ENCODE measurements at regions not wholly inside any gene's neighbourhood (a gene's known extent, or its start where the extent isn't known, plus 50 kb on each side); places are given as distances from the start of the nearest gene placed in this dataset.

GRCh38 chr6:91879386-91879995 lies 1292.6 kb upstream of the MAP3K7 start:
- peaks cover 0 to 5% of the 10 kb centered on the region in 2 donors for H3K9me3 ChIP-seq (replicated peaks in 1 of 2; ENCODE audit: control insufficient read depth in 1 of 2, insufficient read depth in 1 of 2, low read length in 2 of 2)
- H3K4me3 Mint-ChIP-seq: no peak overlapping the region
- H2AFZ ChIP-seq (ENCODE audit: insufficient read depth, low read depth, low read length, poor library complexity, severe bottlenecking): no peak overlapping the region
- no peak overlapping the region for H3K4me2 ChIP-seq (replicated peaks; ENCODE audit: extremely low read depth, low read length, poor library complexity, severe bottlenecking)
- WGBS (ENCODE audit: insufficient coverage): no CpG with 5 or more reads among the region's 6 CpGs
- H4K20me1 ChIP-seq (ENCODE audit: insufficient read depth, low read length): no peaks in the 10 kb centered on the region
- intact Hi-C loops (cut with micrococcal nuclease): no loop called here
- H3K36me3 Mint-ChIP-seq: no peaks in the 10 kb centered on the region
- no peaks in the 10 kb centered on the region for H3K27me3 Mint-ChIP-seq (ENCODE audit: low read depth in 3 of 3)
- H3K9ac ChIP-seq (ENCODE audit: insufficient read depth, low read length, poor library complexity, severe bottlenecking): no peak overlapping the region
- no peaks in the 10 kb centered on the region for H3K36me3 ChIP-seq (replicated peaks in 1 of 2; ENCODE audit: control insufficient read depth in 1 of 2, insufficient read depth in 2 of 2, low read length in 2 of 2)
- H3K27ac ChIP-seq (ENCODE audit: low read depth in 1 of 2, low read length in 2 of 2): no peak overlapping the region
- no peaks in the 10 kb centered on the region for H3K27me3 ChIP-seq (ENCODE audit: control insufficient read depth in 2 of 2, insufficient read depth in 2 of 2, low read length in 2 of 2)
- H3K4me1 ChIP-seq (ENCODE audit: control insufficient read depth in 1 of 2, insufficient read depth in 2 of 2, low read length in 2 of 2): no peaks in the 10 kb centered on the region
- H3K79me2 ChIP-seq (ENCODE audit: insufficient read depth, low read length): no peaks in the 10 kb centered on the region
- no peaks in the 10 kb centered on the region for H3K4me1 Mint-ChIP-seq
- no peak for TF ChIP-seq CTCF (IDR thresholded peaks at IDR 0.05)
- no peak for DNase-seq
- H3K27ac Mint-ChIP-seq: no peak overlapping the region
- peaks cover 0 to 8% (median 3%) of the 10 kb centered on the region in 7 donors for H3K9me3 Mint-ChIP-seq
- H3K4me3 ChIP-seq (replicated peaks in 1 of 3; ENCODE audit: low read depth in 2 of 3, low read length in 3 of 3): no peak overlapping the region

GRCh38 chr6:91877994-91878393 lies 1291.1 kb upstream of the MAP3K7 start:
- no peak for DNase-seq
- no peaks in the 10 kb centered on the region for H3K36me3 ChIP-seq (replicated peaks in 1 of 2; ENCODE audit: control insufficient read depth in 1 of 2, insufficient read depth in 2 of 2, low read length in 2 of 2)
- no peak overlapping the region for H2AFZ ChIP-seq (ENCODE audit: insufficient read depth, low read depth, low read length, poor library complexity, severe bottlenecking)
- Mint-ChIP-seq H3K36me3 (no peaks in the 10 kb centered on the region), H3K27me3 (ENCODE audit: low read depth in 3 of 3) (no peaks in the 10 kb centered on the region), H3K9me3 (peaks cover 0 to 8% (median 3%) of the 10 kb centered on the region in 7 donors), H3K27ac (no peak overlapping the region), H3K4me3 (no peak overlapping the region), H3K4me1 (no peaks in the 10 kb centered on the region)
- no peak for TF ChIP-seq CTCF (IDR thresholded peaks at IDR 0.05)
- no peak overlapping the region for H3K27ac ChIP-seq (ENCODE audit: low read depth in 1 of 2, low read length in 2 of 2)
- intact Hi-C loops (cut with micrococcal nuclease): no loop called here
- H3K9ac ChIP-seq (ENCODE audit: insufficient read depth, low read length, poor library complexity, severe bottlenecking): no peak overlapping the region
- H4K20me1 ChIP-seq (ENCODE audit: insufficient read depth, low read length): no peaks in the 10 kb centered on the region
- WGBS (ENCODE audit: insufficient coverage): no CpG with 5 or more reads among the region's 1 CpG
- H3K9me3 ChIP-seq (replicated peaks in 1 of 2; ENCODE audit: control insufficient read depth in 1 of 2, insufficient read depth in 1 of 2, low read length in 2 of 2): peaks cover 0 to 5% of the 10 kb centered on the region in 2 donors
- H3K4me1 ChIP-seq (ENCODE audit: control insufficient read depth in 1 of 2, insufficient read depth in 2 of 2, low read length in 2 of 2): no peaks in the 10 kb centered on the region
- H3K4me3 ChIP-seq (replicated peaks in 1 of 3; ENCODE audit: low read depth in 2 of 3, low read length in 3 of 3): no peak overlapping the region
- H3K27me3 ChIP-seq (ENCODE audit: control insufficient read depth in 2 of 2, insufficient read depth in 2 of 2, low read length in 2 of 2): no peaks in the 10 kb centered on the region
- no peaks in the 10 kb centered on the region for H3K79me2 ChIP-seq (ENCODE audit: insufficient read depth, low read length)
- H3K4me2 ChIP-seq (replicated peaks; ENCODE audit: extremely low read depth, low read length, poor library complexity, severe bottlenecking): no peak overlapping the region
